K562 (cell line): ENCODE measurements at regions not wholly inside any gene's neighbourhood (a gene's known extent, or its start where the extent isn't known, plus 50 kb on each side); places are given as distances from the start of the nearest gene placed in this dataset.

Experiments used
- DDX20 ChIP-seq: fragments of 450-650 bp; IDR thresholded peaks from 2 replicates; pipeline ENCODE4 v1.6.1; 2016; ENCODE audit warnings: missing genetic modification characterization, low read depth, mild to moderate bottlenecking, missing compliant biosample characterization, moderate library complexity
- DPF2 ChIP-seq: fragments of 450-650 bp; IDR thresholded peaks from 2 replicates; pipeline ENCODE4 v1.6.1; 2016
- GABPA ChIP-seq: fragments of 200-800 bp; sonication (Bioruptor generic); conservative IDR thresholded peaks from 2 replicates; pipeline ENCODE4 v1.6.1; 2016; ENCODE audit warnings: low read depth, missing genetic modification characterization, missing compliant biosample characterization
- PATZ1 ChIP-seq: fragments of 250-450 bp; sonication (Bioruptor Pico); IDR thresholded peaks from 2 replicates; pipeline ENCODE4 v1.5.0; 2020; ENCODE audit warnings: mild to moderate bottlenecking, borderline replicate concordance
- TEAD1 ChIP-seq, 2 experiments: fragments of 450-650 bp in 1 of 2; sonication (generic) in 1 of 2; formaldehyde crosslinking; IDR thresholded peaks; 2 replicates each; pipeline versions ENCODE4 v1.4.0 to v1.8.0; 2020 to 2022; ENCODE audit warnings: mild to moderate bottlenecking in 2 of 2, missing genetic modification reagents in 1 of 2
- TOE1 ChIP-seq, 2 experiments: fragments of 450-650 bp in 1 of 2; sonication (generic) in 1 of 2; formaldehyde crosslinking in 1 of 2; IDR thresholded peaks; 2 replicates each; pipeline versions ENCODE4 v1.7.1 to v1.8.0; 2016 to 2022; ENCODE audit warnings: borderline replicate concordance in 2 of 2, mild to moderate bottlenecking in 2 of 2, antibody characterized with exemption in 1 of 2, inconsistent platforms in 1 of 2, low read depth in 1 of 2, missing genetic modification reagents in 1 of 2, moderate library complexity in 1 of 2
- ZNF589 ChIP-seq: fragments of 200-800 bp; sonication (Bioruptor generic); IDR thresholded peaks from 2 replicates; pipeline ENCODE4 v1.6.1; 2016; ENCODE audit warnings: low read depth, missing genetic modification characterization, missing compliant biosample characterization

GRCh38 chr13:63086286-63086685 lies 1670.6 kb upstream of the PCDH20 start:
- no peak for TF ChIP-seq TOE1 (IDR thresholded peaks at IDR 0.05; ENCODE audit: borderline replicate concordance)
- TF ChIP-seq TOE1 (CRISPR knock-in tag; IDR thresholded peaks at IDR 0.05; ENCODE audit: borderline replicate concordance, low read depth): no peak
- TF ChIP-seq ZNF589 (CRISPR knock-in tag): no peak
- TF ChIP-seq TEAD1 (CRISPR knock-in tag; IDR thresholded peaks at IDR 0.05): no peak
- TF ChIP-seq DPF2: no peak
- no peak for TF ChIP-seq PATZ1
- TF ChIP-seq GABPA: no peak
- no peak for TF ChIP-seq DDX20 (tag)
